Sigmoid colon (tissue), 4 donors: ENCODE measurements at regions not wholly inside any gene's neighbourhood (a gene's known extent, or its start where the extent isn't known, plus 50 kb on each side); places are given as distances from the start of the nearest gene placed in this dataset.
"Not testable (repeated sequence)": the region's sequence is repeated elsewhere in the genome, so short reads cannot be mapped to it uniquely, and the experiment has no call there.

Experiments used
- EP300 ChIP-seq, 4 donors: sonication (generic); formaldehyde crosslinking; IDR thresholded peaks; one replicate each; pipeline ENCODE4 v1.6.1; 2017; ENCODE audit warnings: antibody characterized with exemption in 4 of 4
- POLR2A ChIP-seq, 2 donors: fragments of 450-650 bp; IDR thresholded peaks; one replicate each; pipeline ENCODE4 v1.6.1; 2016; ENCODE audit warnings: antibody characterized with exemption in 2 of 2, mild to moderate bottlenecking in 2 of 2, moderate library complexity in 2 of 2

GRCh38 chr16:21375334-21375733 lies 97.2 kb upstream of the CRYM start:
- TF ChIP-seq EP300, POLR2A (IDR thresholded peaks at IDR 0.05): not testable (repeated sequence)
